SK-N-SH (cell line): ENCODE measurements at regions not wholly inside any gene's neighbourhood (a gene's known extent, or its start where the extent isn't known, plus 50 kb on each side); places are given as distances from the start of the nearest gene placed in this dataset.

Experiments
- CTCF ChIA-PET: fragments of 300-600, 350-600 bp; formaldehyde crosslinking; extraction: SDS; loops from one replicate; lab custom pipeline; 2021; lab: Yijun Ruan, JAX
- POLR2A ChIA-PET: fragments of 350-600 bp; sonication (Branson Sonifier 250); formaldehyde crosslinking; extraction: SDS; loops from one replicate; lab custom pipeline; 2020; ENCODE audit warnings: antibody characterized with exemption, inconsistent platforms; lab: Yijun Ruan, JAX
- DNase-seq: peaks from one replicate; pipeline ENCODE4 v3.0.0; 2012
- H2AFZ ChIP-seq: fragments of 200-600 bp; sonication (generic); 2 replicates; pipeline ENCODE4 v1.8.1; 2016; ENCODE audit warnings: antibody characterized with exemption, mild to moderate bottlenecking, low read depth
- H3F3A ChIP-seq: fragments of 200-600 bp; sonication (generic); replicated peaks from 2 replicates; pipeline ENCODE3; 2016; ENCODE audit warnings: antibody characterized with exemption, mild to moderate bottlenecking; ENCODE audit not compliant: insufficient read depth
- H3K27ac ChIP-seq, 2 experiments: fragments of 200-500 bp in 1 of 2; fragments of 200-600 bp in 1 of 2; sonication (Bioruptor generic) in 1 of 2; sonication (generic), shearing (Covaris generic) in 1 of 2; 2 replicates each; pipeline versions ENCODE4 v1.5.1 to v1.6.1; 2014 to 2016; ENCODE audit warnings: low read depth in 2 of 2, inconsistent platforms in 1 of 2, low read length in 1 of 2, mild to moderate bottlenecking in 1 of 2, mixed read lengths in 1 of 2
- H3K27me3 ChIP-seq: fragments of 200-600 bp; sonication (generic), shearing (Covaris generic); 2 replicates; pipeline ENCODE4 v1.6.1; 2016; ENCODE audit warnings: mixed run types; ENCODE audit not compliant: insufficient read depth
- H3K36me3 ChIP-seq, 2 experiments: fragments of 200-500 bp in 1 of 2; fragments of 200-600 bp in 1 of 2; sonication (Bioruptor generic) in 1 of 2; sonication (generic) in 1 of 2; replicated peaks in 1 of 2; 2 replicates each; pipeline versions ENCODE3 to v1.5.1; 2014 to 2016; ENCODE audit warnings: low read length in 1 of 2, mild to moderate bottlenecking in 1 of 2; ENCODE audit not compliant: insufficient read depth in 2 of 2, control insufficient read depth in 1 of 2
- H3K4me1 ChIP-seq, 2 experiments: fragments of 200-500 bp in 1 of 2; fragments of 200-600 bp in 1 of 2; sonication (Bioruptor generic) in 1 of 2; sonication (generic), shearing (Covaris generic) in 1 of 2; 2 replicates each; pipeline versions ENCODE4 v1.5.1 to v1.6.1; 2014 to 2016; ENCODE audit warnings: low read depth in 1 of 2, low read length in 1 of 2, mixed run types in 1 of 2; ENCODE audit not compliant: insufficient read depth in 2 of 2, control insufficient read depth in 1 of 2
- H3K4me2 ChIP-seq: fragments of 200-600 bp; sonication (generic), shearing (Covaris generic); 2 replicates; pipeline ENCODE4 v1.6.1; 2017; ENCODE audit warnings: mixed run types
- H3K4me3 ChIP-seq, 2 experiments: fragments of 200-500 bp in 1 of 2; fragments of 200-600 bp in 1 of 2; sonication (Bioruptor generic) in 1 of 2; sonication (generic), shearing (Covaris generic) in 1 of 2; 2 replicates each; pipeline versions ENCODE4 v1.5.1 to v1.8.1; 2014 to 2016; ENCODE audit warnings: low read depth in 2 of 2, inconsistent platforms in 1 of 2, low read length in 1 of 2, mild to moderate bottlenecking in 1 of 2, mixed read lengths in 1 of 2, moderate library complexity in 1 of 2
- H3K79me2 ChIP-seq: fragments of 200-600 bp; sonication (generic); 2 replicates; pipeline ENCODE4 v1.8.1; 2017; ENCODE audit warnings: mild to moderate bottlenecking; ENCODE audit not compliant: insufficient read depth
- H3K9ac ChIP-seq: fragments of 200-600 bp; sonication (generic); 2 replicates; pipeline ENCODE4 v1.6.1; 2017; ENCODE audit warnings: mixed run types
- H3K9me2 ChIP-seq: fragments of 200-600 bp; sonication (generic); 2 replicates; pipeline ENCODE4 v1.6.1; 2017; ENCODE audit warnings: mixed run types
- H3K9me3 ChIP-seq: fragments of 200-600 bp; sonication (generic); 2 replicates; pipeline ENCODE4 v1.6.1; 2017; ENCODE audit warnings: mixed run types, mild to moderate bottlenecking, moderate library complexity
- H4K20me1 ChIP-seq: fragments of 200-600 bp; sonication (generic); 2 replicates; pipeline ENCODE4 v1.6.1; 2017; ENCODE audit warnings: mild to moderate bottlenecking, mixed run types; ENCODE audit not compliant: insufficient read depth
- ELF1 ChIP-seq: IDR thresholded peaks from 2 replicates; pipeline ENCODE4 v1.4.0; 2012
- EP300 ChIP-seq, 2 experiments: IDR thresholded peaks; 2 replicates each; pipeline versions ENCODE4 v1.4.0 to v1.6.1; 2012; ENCODE audit warnings: borderline replicate concordance in 1 of 2, low read depth in 1 of 2, low read length in 1 of 2
- FOSL2 ChIP-seq: IDR thresholded peaks from 2 replicates; pipeline ENCODE4 v1.4.0; 2012; ENCODE audit warnings: low read depth, mild to moderate bottlenecking, moderate library complexity, borderline replicate concordance
- FOXJ3 ChIP-seq: sonication (generic); formaldehyde crosslinking; IDR thresholded peaks from 2 replicates; pipeline ENCODE4 v1.5.1; 2020; ENCODE audit warnings: mild to moderate bottlenecking, missing genetic modification reagents
- GABPA ChIP-seq: IDR thresholded peaks from 2 replicates; pipeline ENCODE4 v1.4.0; 2012; ENCODE audit warnings: low read depth, mild to moderate bottlenecking
- GATA2 ChIP-seq: sonication (generic); formaldehyde crosslinking; IDR thresholded peaks from 2 replicates; pipeline ENCODE4 v1.5.0; 2020; ENCODE audit warnings: mild to moderate bottlenecking, missing genetic modification reagents
- JUND ChIP-seq: IDR thresholded peaks from 2 replicates; pipeline ENCODE4 v1.4.0; 2012
- MEF2A ChIP-seq: IDR thresholded peaks from 2 replicates; pipeline ENCODE4 v1.4.0; 2012; ENCODE audit warnings: low read depth, borderline replicate concordance
- MXI1 ChIP-seq: IDR thresholded peaks from 2 replicates; pipeline ENCODE4 v1.6.1; 2012; ENCODE audit warnings: mild to moderate bottlenecking, low read depth, low read length, improper control_type of control experiment
- POLR2AphosphoS5 ChIP-seq: IDR thresholded peaks from 2 replicates; pipeline ENCODE4 v1.6.1; 2012; ENCODE audit warnings: low read depth, low read length
- RAD21 ChIP-seq: IDR thresholded peaks from 2 replicates; pipeline ENCODE4 v1.6.1; 2012; ENCODE audit warnings: mild to moderate bottlenecking, low read length
- RFX5 ChIP-seq: IDR thresholded peaks from 2 replicates; pipeline ENCODE4 v1.6.1; 2012; ENCODE audit warnings: mild to moderate bottlenecking, improper control_type of control experiment, low read length
- SIN3A ChIP-seq: IDR thresholded peaks from 2 replicates; pipeline ENCODE4 v1.6.1; 2012; ENCODE audit warnings: low read depth, mild to moderate bottlenecking, low read length, moderate library complexity, borderline replicate concordance
- TAF1 ChIP-seq: IDR thresholded peaks from 2 replicates; pipeline ENCODE4 v1.6.1; 2012; ENCODE audit warnings: low read depth, mild to moderate bottlenecking, low read length, moderate library complexity, borderline replicate concordance
- TCF12 ChIP-seq: IDR thresholded peaks from 2 replicates; pipeline ENCODE4 v1.4.0; 2012
- TEAD4 ChIP-seq: IDR thresholded peaks from 2 replicates; pipeline ENCODE4 v1.4.0; 2012; ENCODE audit warnings: mild to moderate bottlenecking, borderline replicate concordance; ENCODE audit not compliant: insufficient read depth
- YY1 ChIP-seq: IDR thresholded peaks from 2 replicates; pipeline ENCODE4 v1.4.0; 2012; ENCODE audit warnings: low read depth, mild to moderate bottlenecking
- whole genome bisulfite sequencing: methylation state at CpG from one replicate; pipeline ENCODE4 v1.1.6; 2017; ENCODE audit warnings: low lambda C conversion rate; 5-methylcytosine and 5-hydroxymethylcytosine counted together
- TF ChIP-seq, protein P1 (sequence below): fragments of 150-350 bp; IDR thresholded peaks from 2 replicates; pipeline ENCODE4 v1.6.1; 2017; ENCODE audit warnings: antibody characterized with exemption, low read length, low read depth, borderline replicate concordance
- TF ChIP-seq, protein P2 (sequence below): IDR thresholded peaks from 2 replicates; pipeline ENCODE4; 2012
- TF ChIP-seq, protein P3 (sequence below): IDR thresholded peaks from 2 replicates; pipeline ENCODE4 v1.6.1; 2012; ENCODE audit warnings: mild to moderate bottlenecking, low read depth, low read length, moderate library complexity
- TF ChIP-seq, protein P4 (sequence below): fragments of 200-600 bp; sonication (generic); IDR thresholded peaks from 2 replicates; pipeline ENCODE4 v1.6.1; 2017; ENCODE audit warnings: antibody characterized with exemption, mild to moderate bottlenecking, moderate library complexity

DNA sequence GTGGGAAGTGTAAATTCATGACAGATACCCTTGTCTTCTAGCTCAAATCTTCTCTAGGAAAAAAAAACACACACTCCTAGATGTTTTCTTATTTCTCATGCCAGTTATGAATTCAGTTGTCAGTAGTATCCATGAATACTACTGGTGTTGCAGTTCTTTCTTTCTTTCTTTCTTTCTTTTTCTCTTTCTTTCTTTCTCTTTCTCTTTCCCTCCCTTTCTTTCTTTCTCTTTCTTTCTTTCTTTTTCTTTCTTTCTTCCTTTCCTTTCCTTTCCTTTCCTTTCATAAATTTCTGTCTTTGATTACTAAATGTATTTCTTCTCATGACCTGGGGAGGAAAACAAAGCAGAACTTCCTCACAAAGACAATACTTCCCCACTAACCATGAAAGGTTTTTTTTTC is 253.8 kb downstream of the PCDH7 start (continued):
- no peak for TF ChIP-seq TAF1
- no peak for TF ChIP-seq YY1
- TF ChIP-seq SIN3A, result no peak
- TF ChIP-seq TEAD4, result no peak

DNA sequence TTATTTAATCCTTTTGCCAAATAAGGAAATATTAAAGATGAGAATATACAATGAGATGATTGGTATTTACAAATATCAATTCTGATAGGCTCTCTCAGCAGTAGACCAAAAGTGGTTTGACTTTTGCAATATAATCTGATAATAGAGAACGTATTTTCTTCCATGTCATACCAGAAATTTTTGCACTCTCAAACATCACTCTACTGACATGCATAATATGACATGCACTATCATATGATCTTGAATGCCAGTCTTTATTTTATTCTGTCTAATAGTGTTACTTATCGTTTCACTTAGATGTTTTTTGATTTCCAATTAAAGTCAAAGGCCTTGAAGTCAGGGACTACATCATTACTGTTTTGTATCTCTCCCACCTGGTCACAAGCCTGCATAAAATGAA is 259.2 kb downstream of the PCDH7 start:
- Histone ChIP-seq H2AFZ (no peak overlapping the region), H3F3A (no peaks in the 10 kb centered on the region), H3K9me2 (no peaks in the 10 kb centered on the region), H3K79me2 (no peaks in the 10 kb centered on the region), H3K9ac (no peak overlapping the region), H3K27ac (no peak overlapping the region), H3K9me3 (no peaks in the 10 kb centered on the region), H3K4me1 (peaks cover 0 to 5% of the 10 kb centered on the region in 2 experiments; a peak in 1 of 4 replicates), H3K27me3 (no peaks in the 10 kb centered on the region), H3K4me2 (no peak overlapping the region), H4K20me1 (no peaks in the 10 kb centered on the region), H3K4me3 (no peak overlapping the region), H3K36me3 (no peaks in the 10 kb centered on the region)
- ChIA-PET CTCF (no interaction called here), POLR2A (no interaction called here)
- WGBS, result 54% methylated on average over 2 of the region's 2 CpGs
- no peak for DNase-seq
- no peak for TF ChIP-seq GATA2
- TF ChIP-seq MEF2A, result no peak
- no peak for TF ChIP-seq FOXJ3 (CRISPR knock-in tag)
- no peak for TF ChIP-seq POLR2AphosphoS5
- TF ChIP-seq TAF1, result no peak
- TF ChIP-seq, protein P1, sequence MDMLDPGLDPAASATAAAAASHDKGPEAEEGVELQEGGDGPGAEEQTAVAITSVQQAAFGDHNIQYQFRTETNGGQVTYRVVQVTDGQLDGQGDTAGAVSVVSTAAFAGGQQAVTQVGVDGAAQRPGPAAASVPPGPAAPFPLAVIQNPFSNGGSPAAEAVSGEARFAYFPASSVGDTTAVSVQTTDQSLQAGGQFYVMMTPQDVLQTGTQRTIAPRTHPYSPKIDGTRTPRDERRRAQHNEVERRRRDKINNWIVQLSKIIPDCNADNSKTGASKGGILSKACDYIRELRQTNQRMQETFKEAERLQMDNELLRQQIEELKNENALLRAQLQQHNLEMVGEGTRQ, result no peak
- no peak for TF ChIP-seq YY1
- TF ChIP-seq GABPA, result no peak
- TF ChIP-seq MXI1, result no peak
- TF ChIP-seq, protein P2, sequence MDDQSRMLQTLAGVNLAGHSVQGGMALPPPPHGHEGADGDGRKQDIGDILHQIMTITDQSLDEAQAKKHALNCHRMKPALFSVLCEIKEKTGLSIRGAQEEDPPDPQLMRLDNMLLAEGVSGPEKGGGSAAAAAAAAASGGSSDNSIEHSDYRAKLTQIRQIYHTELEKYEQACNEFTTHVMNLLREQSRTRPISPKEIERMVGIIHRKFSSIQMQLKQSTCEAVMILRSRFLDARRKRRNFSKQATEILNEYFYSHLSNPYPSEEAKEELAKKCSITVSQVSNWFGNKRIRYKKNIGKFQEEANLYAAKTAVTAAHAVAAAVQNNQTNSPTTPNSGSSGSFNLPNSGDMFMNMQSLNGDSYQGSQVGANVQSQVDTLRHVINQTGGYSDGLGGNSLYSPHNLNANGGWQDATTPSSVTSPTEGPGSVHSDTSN, result no peak

DNA sequence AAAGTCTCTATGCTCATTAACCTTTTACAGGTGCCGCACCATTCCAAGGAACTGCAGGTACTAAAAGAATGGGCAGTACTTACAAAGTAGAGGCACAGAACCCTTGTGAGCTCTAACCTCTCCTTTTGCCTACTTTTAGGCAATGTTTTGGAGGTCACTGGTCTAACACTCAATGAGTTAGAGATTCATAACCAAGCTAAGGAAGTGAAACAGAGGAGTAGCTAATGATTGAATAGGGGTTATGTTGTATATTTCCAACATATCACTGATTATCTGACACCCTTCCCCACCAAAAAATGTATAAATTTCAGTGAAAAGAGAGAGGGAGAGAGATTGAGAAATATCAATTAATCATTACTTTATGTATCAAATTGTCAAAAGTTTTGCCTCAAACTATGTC is 269.3 kb downstream of the PCDH7 start:
- Histone ChIP-seq H3K36me3 (no peaks in the 10 kb centered on the region), H3K9me3 (no peaks in the 10 kb centered on the region), H2AFZ (no peak overlapping the region), H3F3A (no peaks in the 10 kb centered on the region), H3K9me2 (no peaks in the 10 kb centered on the region), H3K4me1 (no peaks in the 10 kb centered on the region), H3K9ac (no peak overlapping the region), H3K27ac (no peak overlapping the region), H3K4me3 (no peak overlapping the region), H4K20me1 (no peaks in the 10 kb centered on the region), H3K79me2 (no peaks in the 10 kb centered on the region), H3K27me3 (no peaks in the 10 kb centered on the region), H3K4me2 (no peak overlapping the region)
- CTCF ChIA-PET, result no interaction called here
- TF ChIP-seq ELF1 (no peak), GATA2 (no peak), EP300 (IDR thresholded peaks at IDR 0.05; ENCODE audit: borderline replicate concordance in 1 of 2, low read depth in 1 of 2, low read length in 1 of 2) (no peak), TEAD4 (no peak), RAD21 (no peak), FOXJ3 (CRISPR knock-in tag) (no peak), RFX5 (no peak), FOSL2 (no peak), JUND (no peak), TCF12 (no peak), GABPA (no peak), TAF1 (no peak)
- TF ChIP-seq, protein P3, sequence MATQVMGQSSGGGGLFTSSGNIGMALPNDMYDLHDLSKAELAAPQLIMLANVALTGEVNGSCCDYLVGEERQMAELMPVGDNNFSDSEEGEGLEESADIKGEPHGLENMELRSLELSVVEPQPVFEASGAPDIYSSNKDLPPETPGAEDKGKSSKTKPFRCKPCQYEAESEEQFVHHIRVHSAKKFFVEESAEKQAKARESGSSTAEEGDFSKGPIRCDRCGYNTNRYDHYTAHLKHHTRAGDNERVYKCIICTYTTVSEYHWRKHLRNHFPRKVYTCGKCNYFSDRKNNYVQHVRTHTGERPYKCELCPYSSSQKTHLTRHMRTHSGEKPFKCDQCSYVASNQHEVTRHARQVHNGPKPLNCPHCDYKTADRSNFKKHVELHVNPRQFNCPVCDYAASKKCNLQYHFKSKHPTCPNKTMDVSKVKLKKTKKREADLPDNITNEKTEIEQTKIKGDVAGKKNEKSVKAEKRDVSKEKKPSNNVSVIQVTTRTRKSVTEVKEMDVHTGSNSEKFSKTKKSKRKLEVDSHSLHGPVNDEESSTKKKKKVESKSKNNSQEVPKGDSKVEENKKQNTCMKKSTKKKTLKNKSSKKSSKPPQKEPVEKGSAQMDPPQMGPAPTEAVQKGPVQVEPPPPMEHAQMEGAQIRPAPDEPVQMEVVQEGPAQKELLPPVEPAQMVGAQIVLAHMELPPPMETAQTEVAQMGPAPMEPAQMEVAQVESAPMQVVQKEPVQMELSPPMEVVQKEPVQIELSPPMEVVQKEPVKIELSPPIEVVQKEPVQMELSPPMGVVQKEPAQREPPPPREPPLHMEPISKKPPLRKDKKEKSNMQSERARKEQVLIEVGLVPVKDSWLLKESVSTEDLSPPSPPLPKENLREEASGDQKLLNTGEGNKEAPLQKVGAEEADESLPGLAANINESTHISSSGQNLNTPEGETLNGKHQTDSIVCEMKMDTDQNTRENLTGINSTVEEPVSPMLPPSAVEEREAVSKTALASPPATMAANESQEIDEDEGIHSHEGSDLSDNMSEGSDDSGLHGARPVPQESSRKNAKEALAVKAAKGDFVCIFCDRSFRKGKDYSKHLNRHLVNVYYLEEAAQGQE, result no peak
- TF ChIP-seq, protein P4, sequence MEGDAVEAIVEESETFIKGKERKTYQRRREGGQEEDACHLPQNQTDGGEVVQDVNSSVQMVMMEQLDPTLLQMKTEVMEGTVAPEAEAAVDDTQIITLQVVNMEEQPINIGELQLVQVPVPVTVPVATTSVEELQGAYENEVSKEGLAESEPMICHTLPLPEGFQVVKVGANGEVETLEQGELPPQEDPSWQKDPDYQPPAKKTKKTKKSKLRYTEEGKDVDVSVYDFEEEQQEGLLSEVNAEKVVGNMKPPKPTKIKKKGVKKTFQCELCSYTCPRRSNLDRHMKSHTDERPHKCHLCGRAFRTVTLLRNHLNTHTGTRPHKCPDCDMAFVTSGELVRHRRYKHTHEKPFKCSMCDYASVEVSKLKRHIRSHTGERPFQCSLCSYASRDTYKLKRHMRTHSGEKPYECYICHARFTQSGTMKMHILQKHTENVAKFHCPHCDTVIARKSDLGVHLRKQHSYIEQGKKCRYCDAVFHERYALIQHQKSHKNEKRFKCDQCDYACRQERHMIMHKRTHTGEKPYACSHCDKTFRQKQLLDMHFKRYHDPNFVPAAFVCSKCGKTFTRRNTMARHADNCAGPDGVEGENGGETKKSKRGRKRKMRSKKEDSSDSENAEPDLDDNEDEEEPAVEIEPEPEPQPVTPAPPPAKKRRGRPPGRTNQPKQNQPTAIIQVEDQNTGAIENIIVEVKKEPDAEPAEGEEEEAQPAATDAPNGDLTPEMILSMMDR, result no peak
- WGBS, result 80% methylated on average over 1 of the region's 1 CpG
- POLR2A ChIA-PET, result no interaction called here
- DNase-seq, result no peak
